Subcutaneous abdominal adipose tissue (tissue), 5 donors: ENCODE measurements at regions not wholly inside any gene's neighbourhood (a gene's known extent, or its start where the extent isn't known, plus 50 kb on each side); places are given as distances from the start of the nearest gene placed in this dataset.
"Not testable (repeated sequence)": the region's sequence is repeated elsewhere in the genome, so short reads cannot be mapped to it uniquely, and the experiment has no call there.

Experiments used
- H3K27ac ChIP-seq: one replicate; pipeline ENCODE4 v1.7.0; 2013; ENCODE audit warnings: low read depth, mild to moderate bottlenecking, inconsistent platforms, low read length, moderate library complexity
- H3K27me3 ChIP-seq, 5 donors: one replicate each; pipeline ENCODE4 v1.7.0; 2013; ENCODE audit warnings: low read length in 5 of 5, inconsistent platforms in 1 of 5; ENCODE audit not compliant: control insufficient read depth in 5 of 5, insufficient read depth in 4 of 5
- H3K36me3 ChIP-seq, 5 donors: one replicate each; pipeline ENCODE4 v1.7.0; 2013; ENCODE audit warnings: low read length in 5 of 5; ENCODE audit not compliant: control insufficient read depth in 5 of 5, insufficient read depth in 5 of 5
- H3K4me1 ChIP-seq, 5 donors: one replicate each; pipeline ENCODE4 v1.7.0; 2013; ENCODE audit warnings: low read length in 5 of 5, mild to moderate bottlenecking in 3 of 5, moderate library complexity in 1 of 5; ENCODE audit not compliant: control insufficient read depth in 5 of 5, insufficient read depth in 5 of 5
- H3K4me3 ChIP-seq, 5 donors: one replicate each; pipeline ENCODE4 v1.7.0; 2013; ENCODE audit warnings: low read length in 5 of 5, low read depth in 1 of 5
- H3K9ac ChIP-seq, 5 donors: one replicate each; pipeline ENCODE4 v1.7.0; 2013; ENCODE audit warnings: low read length in 5 of 5, mild to moderate bottlenecking in 4 of 5, moderate library complexity in 3 of 5
- H3K9me3 ChIP-seq, 5 donors: one replicate each; pipeline ENCODE4 v1.7.0; 2013; ENCODE audit warnings: low read length in 5 of 5; ENCODE audit not compliant: control insufficient read depth in 5 of 5
- donor health status: healthy.
- donor health status: healthy.
- donor health status: healthy.
- donor health status: healthy.
- donor health status: healthy.

DNA sequence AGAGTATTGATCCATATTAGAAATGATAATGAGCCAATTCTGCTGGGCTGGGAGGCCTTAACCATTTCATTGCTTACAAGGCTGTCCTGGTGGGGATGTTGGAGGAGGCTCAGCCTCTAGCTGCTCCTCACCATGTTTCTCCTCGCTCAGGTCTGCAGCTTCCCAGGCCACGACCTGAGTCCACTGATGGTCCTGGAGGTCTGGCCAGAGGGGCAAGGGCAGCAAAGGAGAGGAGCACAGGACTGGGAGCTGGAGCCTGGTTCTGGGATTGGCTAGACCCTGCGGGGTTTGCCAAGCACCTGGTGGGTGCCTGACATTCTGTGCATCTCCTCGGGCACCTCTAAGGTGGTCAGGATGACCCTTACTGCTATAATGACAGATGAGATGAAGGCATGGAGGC is 92.6 kb downstream of the KIF26A start:
- Histone ChIP-seq H3K9ac (no peak overlapping the region), H3K27me3 (peaks cover 0 to 2% (median 0%) of the 10 kb centered on the region in 5 donors), H3K36me3 (no peaks in the 10 kb centered on the region), H3K9me3 (peaks cover 0 to 47% (median 29%) of the 10 kb centered on the region in 5 donors), H3K4me1 (peaks cover 0 to 3% (median 0%) of the 10 kb centered on the region in 5 donors), H3K4me3 (no peak overlapping the region), H3K27ac (no peak overlapping the region)

DNA sequence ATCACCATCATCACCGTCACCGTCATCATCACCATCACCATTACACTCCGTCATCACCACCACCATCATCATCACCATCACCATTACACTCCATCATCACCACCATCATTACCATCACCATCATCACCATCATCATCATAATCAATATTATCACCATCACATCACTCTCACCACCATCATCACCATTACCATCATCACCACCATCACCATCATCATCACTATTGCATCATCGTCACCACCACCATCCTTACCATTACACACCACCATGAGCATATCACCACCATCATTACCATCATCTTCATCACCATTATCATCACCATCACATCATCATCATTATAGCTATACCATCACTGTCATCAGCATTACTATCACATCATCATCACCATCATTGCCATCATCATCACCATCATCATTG is 93.7 kb downstream of the KIF26A start:
- H3K4me3 ChIP-seq = no peak overlapping the region
- H3K36me3 ChIP-seq = no peaks in the 10 kb centered on the region
- peaks cover 0 to 55% (median 32%) of the 10 kb centered on the region in 5 donors for H3K9me3 ChIP-seq
- no peaks in the 10 kb centered on the region for H3K4me1 ChIP-seq
- H3K27ac ChIP-seq = no peak overlapping the region
- H3K9ac ChIP-seq = no peak overlapping the region
- peaks cover 0 to 2% (median 0%) of the 10 kb centered on the region in 5 donors for H3K27me3 ChIP-seq

DNA sequence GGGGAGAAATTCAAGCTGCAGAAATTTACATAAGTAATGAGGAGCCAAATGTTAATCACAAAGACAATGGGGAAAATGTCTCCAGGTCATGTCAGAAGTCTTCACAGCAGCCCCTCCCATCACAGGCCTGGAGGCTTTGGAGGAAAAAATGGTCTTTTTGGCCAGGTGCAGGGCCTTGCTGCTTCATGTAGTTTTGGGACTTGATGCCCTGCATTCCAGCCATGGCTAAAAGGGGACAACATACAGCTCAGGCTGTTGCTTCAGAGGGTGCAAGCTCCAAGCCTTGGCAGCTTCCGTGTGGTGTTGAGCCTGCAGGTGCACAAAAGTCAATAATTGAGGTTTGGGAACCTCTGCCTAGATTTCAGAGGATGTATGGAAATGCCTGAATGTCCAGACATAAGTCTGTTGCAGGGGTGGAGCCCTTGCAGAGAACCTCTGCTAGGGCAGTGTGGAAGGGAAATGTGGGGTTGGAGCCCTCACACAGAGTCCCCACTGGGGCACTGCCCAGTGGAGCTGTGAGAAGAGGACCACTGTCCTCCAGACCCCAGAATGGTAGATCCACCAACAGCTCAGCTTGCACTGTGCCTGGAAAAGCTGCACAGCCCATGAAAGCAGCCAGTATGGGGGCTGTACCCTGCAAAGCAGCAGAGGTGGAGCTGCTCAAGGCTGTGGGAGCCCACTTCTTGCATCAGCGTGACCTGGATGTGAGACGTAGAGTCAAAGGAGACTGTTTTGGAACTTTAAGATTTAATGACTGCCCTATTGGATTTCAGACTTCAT is 95.8 kb downstream of the KIF26A start:
- H3K27ac ChIP-seq, H3K36me3 ChIP-seq, H3K4me1 ChIP-seq, H3K9ac ChIP-seq: not testable (repeated sequence)
- peaks cover 0 to 13% (median 0%) of the 10 kb centered on the region in 5 donors for H3K27me3 ChIP-seq
- H3K9me3 ChIP-seq = peaks cover 2 to 55% (median 33%) of the 10 kb centered on the region in 5 donors
- H3K4me3 ChIP-seq = peak overlapping the region in 1 of 5 donors; percentile 4

DNA sequence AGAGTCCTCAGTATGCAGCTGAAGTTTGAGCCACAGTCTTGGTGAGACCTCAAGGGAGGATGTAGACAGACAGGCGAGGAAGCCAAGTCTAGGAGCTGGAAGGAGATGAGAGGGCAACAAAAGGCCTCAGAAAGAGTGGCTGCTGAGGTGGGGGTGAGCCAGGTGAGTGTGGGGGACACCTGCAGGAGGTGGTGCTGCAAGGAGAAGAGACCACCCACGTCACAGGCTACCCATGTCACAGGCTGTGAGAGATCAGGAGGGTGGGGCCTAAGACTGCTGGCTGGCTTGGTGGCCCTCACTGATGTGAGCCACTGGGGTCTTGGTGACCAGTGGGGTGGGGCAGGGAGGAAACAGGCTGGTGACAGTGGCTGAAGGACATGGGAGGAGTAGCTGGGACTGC is 97.3 kb downstream of the KIF26A start:
- Histone ChIP-seq H3K27me3 (peaks cover 0 to 11% (median 2%) of the 10 kb centered on the region in 5 donors), H3K36me3 (no peaks in the 10 kb centered on the region), H3K9ac (no peak overlapping the region), H3K27ac (no peak overlapping the region), H3K4me3 (no peak overlapping the region), H3K9me3 (peaks cover 2 to 55% (median 33%) of the 10 kb centered on the region in 5 donors), H3K4me1 (no peaks in the 10 kb centered on the region)

DNA sequence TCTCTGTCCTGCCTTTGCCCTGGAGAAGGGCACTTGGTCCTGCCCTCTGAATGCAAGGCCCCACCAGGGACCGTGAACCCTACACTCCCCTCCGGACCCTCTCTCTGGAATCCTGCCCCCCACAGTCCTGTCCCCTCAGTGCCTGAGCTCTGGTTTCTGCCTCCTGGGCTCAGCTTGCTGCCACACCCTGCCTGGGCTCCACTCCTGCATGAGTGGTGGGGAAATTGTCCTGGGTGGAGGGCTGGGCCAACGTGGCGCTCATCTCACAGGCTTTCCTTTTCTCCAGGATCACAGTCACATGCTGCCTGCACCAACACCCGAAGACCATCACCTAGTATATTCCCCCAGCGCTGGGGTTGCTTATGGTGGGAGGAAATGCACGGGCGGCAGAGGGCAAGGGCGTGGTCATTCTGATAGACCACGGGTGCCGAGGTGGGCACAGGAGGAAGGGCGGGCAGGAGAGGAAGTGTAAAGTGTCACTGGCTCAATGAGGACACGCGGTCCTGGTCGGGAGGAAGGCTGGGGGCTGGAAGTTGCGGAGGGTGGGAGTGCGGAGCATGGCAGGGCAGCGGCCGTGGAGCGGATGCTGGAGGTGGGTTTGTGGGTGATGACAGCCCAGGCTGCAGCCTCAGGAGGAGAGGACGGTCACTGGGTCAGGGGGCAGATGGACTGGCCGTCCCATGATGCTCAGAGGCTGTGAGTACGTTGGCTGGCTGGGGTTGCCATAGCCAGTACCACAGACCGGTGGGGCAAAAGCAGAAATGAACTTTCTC is 99.5 kb downstream of the KIF26A start:
- Histone ChIP-seq H3K9me3 (peaks cover 2 to 41% (median 33%) of the 10 kb centered on the region in 5 donors), H3K36me3 (no peaks in the 10 kb centered on the region), H3K27me3 (peaks cover 0 to 11% (median 2%) of the 10 kb centered on the region in 5 donors), H3K27ac (no peak overlapping the region), H3K4me3 (no peak overlapping the region), H3K4me1 (no peaks in the 10 kb centered on the region), H3K9ac (no peak overlapping the region)

DNA sequence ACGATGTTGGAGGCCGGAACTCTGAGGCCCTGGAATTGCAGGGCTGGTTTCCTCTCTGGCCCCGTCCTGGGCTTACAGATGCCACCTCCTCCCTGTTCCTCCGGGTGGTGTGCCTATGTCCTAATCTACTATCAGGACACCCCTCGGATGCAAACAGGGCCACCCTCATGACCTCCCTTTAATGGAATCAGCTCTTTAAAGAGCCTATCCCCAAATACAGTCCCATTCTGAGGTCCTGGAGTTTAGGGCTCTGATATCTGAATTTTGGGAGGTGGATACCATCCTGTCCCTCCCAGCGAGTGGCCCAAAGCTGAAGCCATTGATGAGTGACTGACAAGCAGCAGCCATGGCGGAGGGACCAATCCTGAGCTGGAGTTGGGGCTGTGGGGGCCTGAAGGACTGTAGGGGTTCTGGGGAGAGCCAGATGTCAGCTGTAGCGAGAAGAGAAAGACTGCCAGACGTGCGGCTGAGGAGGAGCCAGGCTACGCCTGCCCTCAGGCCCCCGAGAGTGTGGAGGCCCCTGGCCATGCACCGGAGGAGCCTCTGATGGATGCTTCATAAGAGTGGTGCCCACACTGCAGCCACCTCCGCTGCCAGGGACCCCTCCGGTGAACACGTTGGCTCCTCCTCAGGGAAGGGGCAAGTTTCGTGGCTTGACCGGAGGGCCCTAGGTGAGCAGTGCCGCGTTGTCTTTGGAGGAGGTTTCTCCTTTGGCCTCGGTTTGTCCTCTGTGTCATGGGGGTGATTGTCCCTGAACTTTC is 100.2 kb downstream of the KIF26A start:
- no peak overlapping the region for H3K4me3 ChIP-seq
- no peak overlapping the region for H3K9ac ChIP-seq
- no peaks in the 10 kb centered on the region for H3K4me1 ChIP-seq
- peaks cover 2 to 44% (median 36%) of the 10 kb centered on the region in 5 donors for H3K9me3 ChIP-seq
- no peaks in the 10 kb centered on the region for H3K36me3 ChIP-seq
- H3K27ac ChIP-seq = no peak overlapping the region
- peaks cover 0 to 11% (median 2%) of the 10 kb centered on the region in 5 donors for H3K27me3 ChIP-seq

DNA sequence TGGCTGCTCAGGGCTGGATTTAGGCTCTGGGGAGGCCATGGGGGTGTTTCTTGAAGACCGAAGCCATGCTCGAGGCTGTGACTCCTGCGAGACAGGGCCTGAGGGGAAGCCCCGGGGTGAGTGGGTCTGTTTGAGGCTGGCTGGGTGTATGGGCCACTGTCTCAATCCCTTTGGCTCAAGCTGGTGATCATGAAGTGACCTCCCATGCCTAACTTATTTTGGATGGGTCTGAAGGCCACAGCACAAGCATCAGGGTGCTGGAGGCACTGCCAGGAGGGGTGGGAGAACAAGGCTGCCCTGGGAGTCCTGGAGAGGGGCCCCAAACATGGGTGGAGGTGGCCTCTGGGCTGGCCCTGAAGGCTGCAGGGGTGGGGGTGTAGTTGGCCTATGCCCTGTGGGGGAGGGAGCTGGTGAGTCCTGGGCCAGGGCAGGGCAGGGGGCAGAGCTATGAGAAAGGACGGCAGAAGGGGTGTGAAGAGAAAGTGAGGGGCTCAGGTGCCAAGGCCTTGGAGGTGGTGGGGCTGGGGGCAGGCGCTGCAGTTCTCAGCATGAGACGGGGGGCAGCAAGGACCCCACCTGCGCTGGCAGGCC is 100.9 kb downstream of the KIF26A start:
- H3K9me3 ChIP-seq = peaks cover 2 to 40% (median 31%) of the 10 kb centered on the region in 5 donors
- H3K27ac ChIP-seq = no peak overlapping the region
- no peaks in the 10 kb centered on the region for H3K36me3 ChIP-seq
- no peaks in the 10 kb centered on the region for H3K4me1 ChIP-seq
- H3K9ac ChIP-seq = no peak overlapping the region
- H3K27me3 ChIP-seq = peaks cover 0 to 11% (median 2%) of the 10 kb centered on the region in 5 donors
- no peak overlapping the region for H3K4me3 ChIP-seq

DNA sequence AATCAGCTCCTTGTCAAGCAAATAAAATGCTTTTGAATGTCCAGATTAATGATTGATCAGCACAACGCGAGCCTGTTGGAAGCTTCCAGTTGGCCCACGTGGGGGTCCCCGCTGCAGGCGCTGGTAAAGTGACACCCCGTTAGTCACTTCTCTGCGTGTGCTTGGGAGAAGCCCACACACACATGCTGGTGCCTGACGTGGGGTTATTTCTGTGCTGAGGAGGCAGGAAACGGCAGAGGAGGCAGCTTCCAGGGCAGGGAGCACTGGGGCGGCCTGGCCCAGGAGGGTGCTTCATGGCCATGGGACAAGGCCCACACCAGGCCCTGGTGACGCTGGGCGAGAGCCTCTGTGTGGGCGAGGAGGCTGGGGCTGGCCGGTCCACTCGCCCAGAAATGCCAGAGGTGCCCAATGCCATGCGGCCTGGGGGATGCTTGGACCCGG is 101.5 kb downstream of the KIF26A start:
- Histone ChIP-seq H3K9me3 (peaks cover 2 to 39% (median 29%) of the 10 kb centered on the region in 5 donors), H3K36me3 (no peaks in the 10 kb centered on the region), H3K27ac (no peak overlapping the region), H3K9ac (no peak overlapping the region), H3K4me3 (no peak overlapping the region), H3K4me1 (no peaks in the 10 kb centered on the region), H3K27me3 (peaks cover under 1 to 16% (median 3%) of the 10 kb centered on the region in 5 donors)

DNA sequence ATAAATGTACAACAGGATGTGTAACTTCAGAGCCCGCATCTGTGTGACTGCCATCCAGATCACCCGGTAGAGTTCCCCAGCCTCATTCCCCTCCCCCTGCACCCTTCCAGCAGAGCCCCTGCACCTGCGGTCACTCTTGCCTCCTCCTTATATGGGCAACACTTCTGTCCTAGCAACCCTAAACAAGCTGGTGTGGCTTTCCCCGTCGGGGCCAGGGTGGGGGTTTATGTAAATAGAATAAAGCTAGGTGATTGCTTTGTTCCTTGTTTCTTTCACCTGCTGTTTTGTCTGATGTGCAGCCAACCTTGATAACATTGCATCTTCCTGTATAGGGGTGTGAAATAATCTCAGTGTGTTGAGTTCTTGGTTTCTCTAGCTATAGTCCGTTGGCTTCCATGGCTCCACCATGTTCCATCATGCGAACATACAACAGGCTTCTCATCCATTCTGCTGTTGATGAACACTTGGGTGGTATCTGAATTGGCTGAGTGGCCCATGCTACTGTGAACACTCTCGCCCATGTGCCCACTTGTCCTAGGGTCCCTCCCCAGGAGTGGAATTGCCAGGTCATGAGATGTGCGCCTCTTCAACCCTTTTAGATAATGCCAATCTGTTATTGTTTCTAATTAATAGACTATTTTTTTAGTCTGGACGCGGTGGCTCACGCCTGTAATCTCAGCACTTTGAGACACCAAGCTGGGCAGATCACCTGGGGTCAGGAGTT is 102.2 kb downstream of the KIF26A start:
- Histone ChIP-seq H3K27ac (no peak overlapping the region), H3K9me3 (peaks cover 5 to 41% (median 35%) of the 10 kb centered on the region in 5 donors)

More for the DNA sequence above, 102.2 kb downstream of the KIF26A start:
- Histone ChIP-seq H3K36me3 (no peaks in the 10 kb centered on the region), H3K27me3 (peaks cover 6 to 19% (median 6%) of the 10 kb centered on the region in 5 donors), H3K4me1 (no peaks in the 10 kb centered on the region), H3K4me3 (no peak overlapping the region), H3K9ac (no peak overlapping the region)
